NCI-H524 (cell line): ENCODE measurements at regions not wholly inside any gene's neighbourhood (a gene's known extent, or its start where the extent isn't known, plus 50 kb on each side); places are given as distances from the start of the nearest gene placed in this dataset.
A peak's percentile ranks its signal among the peaks of the same experiment; 100 is the strongest.

Experiments used
- DNase-seq, 2 experiments: peaks; one replicate each; lab custom pipeline; 2025; lab: John Stamatoyannopoulos, UW

DNA sequence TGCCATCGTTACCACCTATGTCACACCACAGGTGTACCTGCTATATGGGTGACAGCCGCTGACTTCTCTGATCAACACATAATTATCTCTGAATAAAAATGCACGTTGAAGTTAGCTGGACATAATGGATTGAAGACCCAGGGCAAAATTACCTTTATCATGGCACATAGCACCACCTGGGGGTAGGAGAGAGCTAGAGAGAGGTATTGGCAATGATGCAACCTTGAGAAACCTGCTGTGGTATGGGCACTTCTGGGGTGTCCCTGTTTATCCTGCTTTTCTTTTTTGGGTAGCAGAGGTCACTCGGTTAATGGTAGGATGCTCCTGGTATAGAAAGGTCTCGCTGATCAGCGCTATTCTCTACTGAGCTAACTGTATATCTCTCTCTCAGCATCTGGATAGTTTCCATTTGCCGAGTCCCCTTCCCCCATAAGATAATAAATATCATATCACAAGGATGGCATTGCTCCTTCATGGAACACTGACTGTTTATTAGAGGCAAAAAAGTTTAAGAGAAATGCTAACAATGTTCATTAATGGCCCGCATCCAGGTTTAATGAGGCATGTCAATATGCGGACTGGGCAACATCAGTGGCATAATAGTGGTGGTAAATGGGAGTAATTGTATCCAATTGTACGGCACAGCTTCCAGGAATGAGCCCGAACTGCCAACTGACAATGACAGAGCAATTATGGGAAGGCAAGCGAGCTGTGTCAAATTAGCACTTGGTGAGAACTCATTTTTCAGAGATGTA lies 323.1 kb downstream of the TFEC start:
- DNase-seq = peak in 1 of 2 experiments; percentile 52

DNA sequence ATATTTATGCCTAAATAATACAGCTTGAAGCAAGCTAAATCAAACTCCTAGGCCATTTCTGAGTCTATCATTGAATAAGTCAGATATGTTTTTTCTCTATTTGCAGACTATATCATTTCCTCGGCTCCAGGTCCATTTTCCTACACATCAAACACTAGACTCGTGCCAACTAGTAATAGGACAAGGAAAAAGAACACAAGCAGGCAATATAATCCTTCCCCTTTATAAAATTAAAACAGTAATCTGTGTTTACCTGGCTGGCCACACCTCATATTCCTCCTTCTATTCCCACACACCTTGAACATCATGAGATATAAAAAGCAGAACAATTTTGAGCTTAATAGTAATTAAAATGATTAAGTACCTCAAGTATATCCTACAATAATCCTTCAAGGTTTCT lies 325.7 kb downstream of the TFEC start:
- no peak for DNase-seq

DNA sequence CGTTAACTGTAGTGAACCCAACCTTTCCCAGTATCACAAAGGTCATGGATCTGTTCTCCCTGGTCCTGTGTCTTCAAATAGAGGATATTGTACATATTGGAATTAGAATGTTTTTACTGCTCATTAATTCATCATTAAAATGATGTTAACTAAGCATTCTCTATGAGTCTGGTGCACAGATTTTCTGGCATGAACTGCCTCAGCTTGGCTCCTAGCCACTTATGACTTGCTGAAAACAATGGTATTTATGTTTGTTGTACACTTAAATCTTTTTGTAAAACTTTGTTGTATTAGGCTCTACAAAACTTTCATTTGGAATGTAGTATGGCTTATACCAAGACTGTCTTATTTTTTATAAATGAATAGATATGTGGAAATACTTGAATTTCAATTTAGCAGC lies 329.4 kb downstream of the TFEC start:
- no peak for DNase-seq

DNA sequence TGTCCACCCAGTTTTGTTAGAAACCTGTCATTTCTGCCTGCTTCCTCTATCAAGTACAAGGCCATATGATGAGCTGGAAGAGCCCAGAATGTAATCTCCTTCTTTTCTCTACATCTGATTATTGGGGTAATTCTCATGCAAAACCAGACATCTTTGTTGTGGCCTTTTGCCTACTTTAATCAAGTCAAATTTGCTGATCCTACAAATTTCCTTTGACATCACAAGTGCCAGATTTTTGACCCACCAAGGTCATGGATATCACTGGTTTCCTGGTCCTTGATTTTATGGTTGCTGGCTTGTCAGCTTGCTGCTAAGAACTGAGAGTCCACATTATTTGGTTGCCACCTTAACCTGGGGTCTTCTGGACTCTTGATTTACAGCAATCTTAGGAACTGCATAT lies 336.1 kb downstream of the TFEC start:
- no peak for DNase-seq

DNA sequence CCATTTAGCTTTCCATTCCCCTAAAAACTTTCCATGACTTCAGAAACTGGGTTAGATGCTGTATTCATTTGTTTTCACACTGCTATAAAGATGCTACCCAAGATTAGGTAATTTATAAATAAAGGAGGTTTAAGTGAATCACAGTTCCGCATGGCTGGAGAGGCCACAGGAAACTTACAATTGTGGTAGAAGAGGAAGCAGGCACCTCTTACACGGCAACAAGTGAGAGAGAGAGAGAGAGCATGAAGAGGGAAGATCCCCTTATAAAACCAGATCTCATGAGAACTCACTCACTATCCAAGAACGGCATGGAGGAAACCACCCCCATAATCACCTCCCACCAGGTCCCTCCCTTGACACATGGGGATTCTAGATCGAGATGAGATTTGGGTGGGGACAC lies 336.8 kb downstream of the TFEC start:
- no peak for DNase-seq

DNA sequence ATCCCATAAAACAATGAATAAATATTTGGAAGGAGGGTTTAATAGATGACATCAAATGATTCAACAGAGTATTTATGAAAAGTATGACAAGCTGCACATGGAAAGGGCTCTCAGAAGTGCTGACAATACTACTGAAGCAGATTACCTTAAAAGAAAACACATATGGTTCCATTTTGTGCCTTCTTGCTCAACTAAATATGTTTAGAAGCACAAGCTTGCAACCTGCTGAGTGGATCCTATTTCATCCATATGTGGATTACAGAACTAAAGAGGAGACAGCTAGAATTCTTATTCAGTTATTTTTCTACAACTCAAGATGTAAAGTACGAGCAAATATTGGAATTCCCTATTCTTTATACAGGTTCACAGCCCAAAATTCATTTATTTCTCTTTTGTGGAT lies 340.6 kb downstream of the TFEC start:
- DNase-seq = peak in 1 of 2 experiments; percentile 74

DNA sequence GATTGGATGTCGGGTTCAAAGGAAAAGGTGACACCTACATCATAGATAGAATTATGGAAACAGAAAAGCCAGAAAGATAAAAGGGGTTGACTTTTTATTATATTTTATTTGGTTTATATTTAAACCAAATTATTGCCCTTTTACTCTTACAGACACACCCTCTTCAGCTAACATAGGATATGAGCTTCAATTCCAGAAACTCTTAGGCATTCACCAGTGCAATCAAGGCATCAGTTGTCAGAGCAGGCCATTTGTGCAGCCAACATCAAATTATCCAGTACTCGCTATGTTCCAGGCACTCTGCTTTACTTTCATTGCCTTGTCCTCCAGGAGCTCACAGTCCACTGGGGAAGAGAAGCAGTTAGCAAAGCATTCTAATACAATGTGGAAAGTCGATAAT lies 347.5 kb downstream of the TFEC start:
- no peak for DNase-seq

DNA sequence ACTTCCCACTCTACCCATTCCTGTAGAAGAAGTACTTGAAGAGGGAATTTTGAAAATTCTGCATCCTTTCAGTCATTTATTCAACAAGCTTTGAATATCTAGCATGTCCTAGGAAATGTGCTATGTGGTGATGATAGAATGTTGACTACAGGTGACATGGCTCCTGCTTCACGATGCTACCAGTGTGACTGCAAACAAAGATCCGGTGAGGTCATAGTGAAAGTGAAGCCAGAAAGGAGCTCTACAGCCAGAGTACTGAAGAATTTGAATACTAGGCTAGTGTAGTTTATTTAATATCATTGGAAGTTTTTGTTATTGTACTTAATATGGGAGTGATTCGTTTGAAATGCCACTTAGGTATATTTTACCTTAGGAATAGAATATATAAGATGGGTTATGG lies 348.1 kb downstream of the TFEC start:
- DNase-seq = no peak

DNA sequence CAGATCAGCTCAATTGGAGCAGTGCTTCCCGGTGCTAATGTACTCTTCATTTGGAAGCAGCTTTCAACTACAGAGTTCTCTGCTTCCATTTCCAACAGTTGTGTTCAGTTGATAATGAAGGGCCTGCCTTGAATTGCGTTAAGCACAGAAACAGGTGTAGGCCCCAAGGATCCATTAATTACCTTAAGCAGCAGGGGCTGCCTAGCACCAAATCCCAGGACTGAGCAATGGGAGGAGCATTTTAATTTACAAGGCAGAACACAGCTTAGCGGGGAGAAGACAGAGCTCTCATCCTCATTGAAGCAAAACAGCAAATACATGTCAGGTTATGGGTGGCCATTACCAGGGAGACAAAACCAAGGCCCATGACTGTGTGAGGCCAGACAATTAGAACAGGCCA lies 349.6 kb downstream of the TFEC start:
- DNase-seq = peak in 1 of 2 experiments; percentile 48

DNA sequence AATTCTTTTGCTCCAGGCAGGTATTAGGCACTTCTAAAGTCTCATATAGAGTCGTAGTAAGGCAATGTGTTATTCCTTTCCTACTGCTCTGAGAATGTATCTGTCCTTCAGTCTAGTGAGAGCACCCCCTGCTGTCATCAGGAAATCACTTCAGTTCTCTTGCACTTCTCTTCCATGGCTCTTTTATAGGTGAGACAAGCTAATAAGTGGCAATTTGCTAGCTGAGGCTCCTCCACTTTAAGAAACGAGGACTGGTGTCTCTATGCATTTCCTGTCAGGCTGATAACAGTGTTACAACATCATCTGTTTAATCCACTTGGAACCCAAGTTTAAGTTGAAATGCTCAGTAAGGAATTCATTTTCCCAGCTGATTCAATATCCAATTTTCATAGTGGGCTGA lies 350.6 kb downstream of the TFEC start:
- DNase-seq = peak; percentile 50 to 60

DNA sequence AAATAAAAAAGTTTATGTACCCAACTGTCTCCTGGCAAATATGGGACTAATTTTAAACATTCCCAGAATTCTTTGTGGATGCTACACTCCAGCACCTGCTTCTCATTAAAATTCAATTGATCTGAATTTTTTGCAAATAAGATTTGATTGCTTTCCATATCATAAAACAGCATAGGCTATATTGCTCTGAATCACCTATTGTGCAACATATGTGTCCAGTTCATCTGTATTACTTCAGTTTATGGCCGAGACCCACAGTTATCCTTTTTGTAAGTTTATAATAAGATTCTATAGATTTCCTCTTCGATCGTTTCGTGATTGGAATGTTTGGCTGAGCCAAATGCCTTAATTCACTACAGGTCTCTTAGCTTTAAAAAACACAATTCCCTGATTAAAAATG lies 351.1 kb downstream of the TFEC start:
- DNase-seq = no peak

DNA sequence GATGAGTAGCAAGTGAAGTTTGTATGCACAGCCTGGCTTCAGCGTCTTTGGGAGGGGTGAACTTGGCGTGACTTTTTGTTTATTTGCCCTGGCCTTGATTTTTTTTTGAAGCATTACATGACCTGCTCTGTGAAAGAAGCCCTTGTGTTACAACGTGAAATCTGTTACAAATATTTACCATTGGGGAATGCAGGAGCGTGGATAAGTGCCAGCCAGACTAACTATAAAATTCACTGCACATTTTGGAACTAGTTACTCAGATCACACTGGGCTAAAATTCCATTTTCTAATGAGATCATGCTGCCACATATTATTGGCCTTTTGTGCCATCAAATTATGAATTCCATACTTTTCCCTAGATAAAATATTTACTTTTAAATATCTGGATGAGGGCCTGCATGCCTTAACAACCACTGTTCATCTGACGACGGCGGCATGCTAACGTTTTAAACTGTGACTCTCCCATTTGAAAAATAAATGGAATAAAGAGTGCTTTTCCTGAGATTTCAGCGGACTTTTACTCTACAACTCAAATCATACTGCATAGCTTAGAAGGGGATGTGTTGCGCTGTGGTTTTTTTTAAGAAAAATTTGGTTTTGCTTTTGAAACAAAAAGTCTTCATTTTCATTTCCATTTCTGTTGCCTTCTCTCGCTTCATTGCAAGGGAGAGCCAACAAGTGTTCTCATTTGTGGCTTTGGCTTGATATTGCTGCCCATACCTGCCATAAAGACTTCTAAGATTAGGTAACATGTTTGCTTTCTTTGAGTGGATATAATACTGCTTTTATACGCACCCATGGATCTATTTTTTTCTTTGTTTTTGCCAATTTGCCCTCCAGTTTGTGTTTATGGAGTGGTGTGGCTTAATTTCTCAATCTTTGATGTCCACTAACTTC lies 352.2 kb downstream of the TFEC start:
- DNase-seq = no peak

DNA sequence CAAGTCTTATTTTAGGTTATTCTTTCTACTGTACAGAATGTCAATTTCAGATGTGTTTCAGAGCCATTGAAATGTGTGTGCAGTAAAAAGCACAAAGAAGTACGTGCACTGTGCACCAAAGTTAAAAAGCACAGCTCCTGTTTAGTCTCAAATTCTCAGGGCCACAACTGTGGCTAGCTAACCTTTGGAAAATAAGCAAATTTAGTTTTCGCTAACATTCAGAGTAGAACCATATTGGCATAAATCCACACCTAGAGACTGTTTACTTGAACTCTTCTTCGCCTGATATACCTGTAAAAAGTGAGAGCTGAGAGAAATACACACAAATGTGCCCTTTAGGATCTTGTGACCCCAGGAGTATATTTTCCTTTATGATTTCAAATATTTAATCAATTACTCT lies 353.9 kb downstream of the TFEC start:
- no peak for DNase-seq

DNA sequence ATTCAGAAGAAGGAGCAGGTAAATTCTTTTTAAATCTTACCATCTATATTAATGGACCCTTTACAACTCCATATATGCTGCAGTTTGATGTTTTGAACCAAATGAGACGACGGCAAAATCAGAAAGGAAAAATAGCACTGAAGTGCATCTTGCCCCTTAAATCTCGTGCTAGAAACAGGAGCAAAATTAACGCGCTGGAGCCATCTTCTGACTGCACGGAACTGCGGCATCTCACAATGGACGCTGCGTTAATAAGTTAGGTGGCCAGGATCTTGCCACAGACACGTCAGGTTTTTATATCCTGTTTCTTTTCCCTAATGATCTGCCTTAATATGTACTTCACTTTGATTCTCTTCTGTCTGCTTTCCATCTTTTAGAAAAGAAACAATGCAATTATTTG lies 354.5 kb downstream of the TFEC start:
- DNase-seq = peak; percentile 43 to 69

DNA sequence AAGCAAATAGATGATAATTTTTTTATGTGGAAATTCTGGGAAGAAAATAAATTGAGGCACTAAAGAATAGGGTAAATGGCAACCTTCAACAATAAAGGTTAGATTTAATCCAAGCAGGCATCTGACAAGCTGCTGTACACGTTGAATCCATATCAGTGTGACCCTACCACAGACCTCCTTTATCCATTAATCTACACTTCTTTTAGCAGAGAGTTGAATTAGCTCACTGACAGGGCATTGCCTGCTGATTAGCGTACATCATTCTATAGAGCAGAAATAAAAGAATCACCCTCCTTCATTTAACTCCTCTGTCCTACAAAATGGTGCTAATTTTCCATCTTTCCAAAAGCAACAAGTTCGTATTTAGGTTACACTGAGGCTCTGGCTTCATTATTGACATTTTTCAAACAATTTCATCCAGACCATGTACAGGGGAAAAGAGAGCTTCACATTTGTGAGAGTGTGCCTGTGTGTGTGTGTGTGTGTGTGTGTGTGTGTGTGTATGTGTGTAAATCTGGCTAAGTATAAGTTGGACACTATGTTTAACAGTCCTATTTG lies 356.0 kb downstream of the TFEC start:
- no peak for DNase-seq

DNA sequence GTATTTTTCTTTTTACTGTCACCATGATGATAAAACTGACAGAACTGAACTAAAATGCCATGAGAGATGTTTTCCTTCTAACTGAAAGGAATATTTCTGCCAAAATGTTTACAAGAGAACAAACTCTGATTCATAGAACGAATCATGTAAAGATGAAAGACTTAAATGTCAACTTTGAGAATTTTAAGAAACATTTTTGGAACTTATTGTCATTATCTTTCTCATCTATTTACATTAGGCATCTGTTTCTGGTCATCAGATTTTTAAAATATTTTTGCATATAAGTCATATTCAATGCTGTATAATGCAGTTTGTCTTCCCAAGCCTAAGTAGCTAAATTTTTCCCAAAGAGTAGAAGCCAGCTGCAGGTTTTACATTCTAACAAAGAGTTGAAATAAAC lies 358.5 kb downstream of the TFEC start:
- DNase-seq = no peak

DNA sequence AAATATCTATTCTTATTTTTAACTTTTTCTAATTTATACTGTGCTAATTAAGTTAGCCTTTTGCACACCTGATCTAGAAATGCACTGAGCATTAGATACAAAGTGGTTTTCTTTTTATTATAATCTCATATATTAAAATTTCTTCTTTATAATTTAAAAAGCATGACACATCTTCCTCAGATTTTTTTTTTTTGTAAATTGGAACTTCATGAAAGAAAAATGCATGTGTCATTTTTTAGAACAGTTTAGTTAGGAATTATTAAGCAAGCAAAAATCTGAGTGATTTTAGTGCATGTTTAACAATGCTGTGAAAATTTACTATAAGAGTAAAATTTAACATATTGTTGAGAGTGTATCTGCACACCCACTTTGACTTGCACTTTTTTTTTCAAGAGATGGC lies 367.9 kb downstream of the TFEC start:
- no peak for DNase-seq

DNA sequence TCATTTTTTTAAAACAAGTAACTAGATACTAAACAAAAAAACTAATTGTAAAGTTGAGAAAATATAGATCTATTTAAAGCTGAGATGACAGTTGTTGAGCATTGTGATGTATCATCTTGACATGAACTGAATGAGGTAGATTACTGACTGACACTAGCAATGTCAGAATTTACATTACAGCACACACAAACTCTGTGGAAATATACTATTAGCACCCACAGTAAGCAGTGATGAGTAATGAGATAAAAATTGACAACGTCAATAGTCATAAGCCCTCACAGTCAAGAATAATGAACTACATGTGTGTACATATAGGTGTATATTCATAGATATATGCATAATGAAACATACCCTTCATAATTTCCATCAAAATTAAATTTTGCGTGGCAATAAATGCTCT lies 368.4 kb downstream of the TFEC start:
- no peak for DNase-seq

DNA sequence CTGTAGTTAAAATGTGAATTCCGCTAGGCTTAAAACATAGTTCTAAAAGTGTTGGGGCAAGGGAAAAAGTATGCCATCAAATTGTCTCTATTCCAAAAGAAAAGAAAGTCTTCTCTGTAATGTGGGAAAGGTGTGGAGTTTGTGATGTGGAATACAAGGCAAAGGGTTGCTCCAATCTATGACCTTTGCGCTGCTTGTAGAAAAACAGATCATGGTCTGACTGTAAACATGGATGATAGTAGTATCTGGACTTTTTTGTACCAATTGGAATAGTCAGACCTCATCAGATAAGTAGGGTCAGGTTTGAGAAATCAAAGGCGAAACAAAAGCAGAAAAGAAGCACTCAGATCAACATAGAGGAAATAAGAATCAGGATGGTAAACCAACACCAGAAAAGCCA lies 372.3 kb downstream of the TFEC start:
- no peak for DNase-seq

DNA sequence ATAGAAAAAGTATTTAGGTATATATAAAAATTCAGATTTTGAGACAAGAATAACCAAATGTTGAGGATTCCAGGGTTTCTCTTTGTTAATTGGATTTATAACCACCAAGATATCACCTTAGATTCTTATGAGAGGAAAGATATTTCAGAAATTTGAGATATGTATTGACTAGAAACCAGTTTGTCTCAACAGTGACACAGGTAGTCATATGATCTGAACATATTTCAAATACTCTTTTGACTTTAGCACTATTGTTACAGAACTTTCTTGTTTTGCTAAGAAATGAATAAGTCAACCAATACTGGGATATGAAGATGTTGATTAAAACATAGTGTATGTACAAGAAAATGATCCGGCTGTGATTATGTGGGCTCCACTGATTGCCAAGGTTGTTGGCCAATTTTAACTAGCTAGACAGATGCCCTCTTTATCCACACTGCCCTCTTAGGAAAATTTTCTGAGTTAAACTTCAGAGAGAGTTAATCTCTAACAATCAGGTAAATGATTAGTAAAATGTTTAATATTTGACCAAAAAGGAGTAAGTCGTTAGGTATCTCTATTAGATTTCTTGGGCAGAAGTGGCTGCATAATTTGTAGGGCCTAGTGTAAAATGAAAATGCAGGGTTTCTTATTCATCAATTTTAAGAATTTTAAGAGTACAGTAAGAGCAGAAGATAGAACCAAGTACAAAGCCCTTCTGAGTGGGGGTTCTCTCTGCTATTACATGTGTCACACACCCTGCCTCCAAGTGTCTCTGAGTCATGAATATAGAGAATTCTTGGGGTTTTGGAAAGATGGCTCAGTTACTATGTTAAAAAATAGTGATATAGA lies 376.0 kb downstream of the TFEC start:
- no peak for DNase-seq

DNA sequence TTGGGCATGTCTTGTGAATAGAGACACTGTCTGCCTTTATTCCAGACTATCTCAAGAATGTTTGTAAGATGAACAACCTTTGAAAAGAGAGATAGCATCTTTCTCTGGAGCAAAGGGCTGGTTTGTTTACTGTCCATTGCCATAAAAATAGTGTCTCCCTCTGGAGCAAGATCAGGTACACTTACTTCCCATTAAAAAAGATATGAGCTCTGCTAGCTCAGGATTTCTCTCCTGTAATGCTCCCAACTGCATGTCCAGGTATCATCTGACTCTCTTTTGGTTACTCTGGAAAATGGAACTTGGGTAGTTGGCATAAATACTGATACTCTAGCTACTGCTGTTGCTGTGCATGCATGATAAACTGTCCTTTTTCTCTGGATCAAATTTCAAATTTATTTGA lies 381.1 kb downstream of the TFEC start:
- no peak for DNase-seq

DNA sequence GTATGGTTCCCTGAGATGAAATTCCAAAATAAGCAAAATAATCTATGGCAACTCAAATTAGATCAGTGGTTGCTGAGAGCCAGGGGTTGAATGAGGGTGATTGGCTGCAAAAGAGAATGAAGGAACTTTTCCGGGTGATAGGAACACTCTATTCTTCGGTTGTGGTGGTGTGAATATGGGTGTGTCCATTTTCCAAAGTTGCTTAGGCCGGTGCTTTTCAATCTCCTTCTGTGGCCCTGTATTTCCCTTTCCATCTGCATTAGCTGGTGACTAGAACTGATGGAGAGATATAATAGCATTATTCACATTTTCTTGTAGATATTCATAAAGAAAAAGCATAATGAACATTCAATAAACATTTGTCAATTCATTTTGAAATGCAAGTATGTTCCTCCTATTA lies 382.9 kb downstream of the TFEC start:
- no peak for DNase-seq
